NCI-H146 (cell line): ENCODE measurements at regions not wholly inside any gene's neighbourhood (a gene's known extent, or its start where the extent isn't known, plus 50 kb on each side); places are given as distances from the start of the nearest gene placed in this dataset.

Source experiments
- DNase-seq: peaks from one replicate; lab custom pipeline; 2025; lab: John Stamatoyannopoulos, UW

DNA sequence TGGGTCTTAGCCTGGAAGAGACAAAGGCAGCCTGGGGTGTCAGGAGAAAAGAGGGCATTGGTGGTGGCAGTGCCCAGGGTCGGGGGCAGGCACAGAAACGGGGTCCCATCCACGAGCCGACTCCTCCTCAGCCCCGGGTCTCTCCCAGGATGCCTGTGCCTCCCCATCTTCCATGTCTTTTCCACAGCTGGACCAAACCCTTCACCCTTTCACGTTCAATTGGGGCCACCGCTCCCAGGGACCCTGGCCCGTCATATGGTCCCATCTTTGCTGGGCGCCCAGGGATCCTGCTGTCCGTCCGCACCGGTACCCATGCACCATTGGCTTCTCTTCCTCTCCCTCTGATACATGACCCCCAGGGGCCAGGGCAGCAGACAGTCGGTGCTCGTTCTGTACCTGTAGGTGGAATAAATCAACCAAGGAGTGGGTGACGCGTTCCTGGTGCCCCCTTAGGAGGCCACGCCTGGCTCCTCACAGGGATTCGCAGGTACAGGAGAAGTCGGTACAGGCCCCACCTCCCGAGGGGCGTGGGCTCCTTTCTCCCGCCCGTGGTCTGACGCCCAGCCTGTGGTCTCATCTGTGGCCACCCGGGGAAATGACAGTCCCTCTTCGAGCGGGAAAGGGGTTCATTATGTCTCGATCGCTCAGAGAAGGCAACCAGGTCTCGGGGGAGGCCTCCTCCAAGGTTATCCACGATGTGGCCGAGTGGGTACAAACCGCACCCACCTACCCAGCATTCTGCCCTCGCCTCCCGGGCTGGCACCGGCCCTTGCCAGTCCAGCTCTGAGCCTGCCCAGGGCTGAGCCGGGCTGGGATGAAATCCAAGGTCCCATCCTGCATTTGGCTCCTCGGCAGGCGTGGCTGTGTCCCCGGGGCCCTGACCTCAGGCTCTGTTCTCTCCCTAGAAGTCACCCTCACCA lies 1493.6 kb downstream of the BRD1 start:
- DNase-seq = no peak

DNA sequence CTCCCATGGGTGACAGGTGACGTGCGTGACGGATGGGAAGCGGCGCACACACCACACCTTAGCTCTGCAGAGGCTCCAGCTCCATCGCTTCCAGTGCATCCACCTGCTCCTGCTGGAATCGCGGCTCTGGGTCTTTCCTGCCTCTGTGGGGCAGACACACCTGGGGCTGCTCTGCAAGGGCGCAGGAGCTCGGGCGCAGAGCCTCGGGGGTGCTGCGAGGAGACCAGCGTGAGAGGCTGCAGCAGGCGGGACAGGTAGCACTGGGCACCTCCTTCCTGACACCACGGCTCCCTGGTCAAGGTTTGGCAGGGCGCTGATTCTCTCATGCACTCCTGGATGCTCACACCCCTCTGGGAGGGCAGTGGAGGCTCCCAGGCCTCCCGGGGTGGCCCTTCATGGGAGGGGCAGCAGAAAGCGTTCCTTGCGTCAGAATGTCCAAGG lies 1494.3 kb downstream of the BRD1 start:
- no peak for DNase-seq

DNA sequence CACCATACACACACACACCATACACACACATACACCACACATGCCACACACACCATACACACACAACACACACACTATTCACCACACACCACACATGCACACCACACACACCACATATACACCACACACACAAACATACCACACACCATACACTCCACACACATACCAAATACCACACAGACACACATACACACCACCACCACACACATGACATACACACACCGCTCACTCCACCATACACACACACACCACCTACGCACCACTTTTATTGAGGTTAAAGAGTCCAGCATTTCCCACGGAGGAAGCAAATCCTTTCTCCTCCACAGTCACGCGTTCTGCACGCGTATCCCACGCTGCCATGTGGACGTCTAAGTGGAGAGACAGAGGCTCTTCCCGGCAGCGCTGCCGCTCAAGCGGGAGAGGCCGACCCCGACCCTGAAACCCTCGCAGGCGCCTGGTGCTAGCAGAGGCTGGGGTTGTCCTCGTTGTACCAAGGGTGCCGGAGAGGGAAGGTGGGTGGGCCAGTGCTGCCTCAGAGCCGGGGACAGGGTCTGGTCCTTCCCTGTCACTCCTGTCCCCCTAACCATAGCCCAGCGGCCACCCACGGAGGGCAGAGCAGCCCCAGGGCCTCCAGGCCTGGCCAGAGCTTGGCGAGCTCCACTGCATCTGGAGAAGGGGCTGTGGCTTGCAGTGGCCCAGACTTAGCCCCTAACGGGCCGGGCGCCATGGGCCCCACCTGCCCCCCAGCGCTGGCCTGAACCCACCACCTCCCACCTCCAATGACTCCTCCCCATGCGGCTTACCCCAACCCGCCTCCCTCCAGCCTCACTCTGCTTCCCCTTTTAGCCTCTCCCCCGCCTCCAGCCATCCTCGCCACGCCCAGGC lies 1495.0 kb downstream of the BRD1 start:
- DNase-seq = no peak

DNA sequence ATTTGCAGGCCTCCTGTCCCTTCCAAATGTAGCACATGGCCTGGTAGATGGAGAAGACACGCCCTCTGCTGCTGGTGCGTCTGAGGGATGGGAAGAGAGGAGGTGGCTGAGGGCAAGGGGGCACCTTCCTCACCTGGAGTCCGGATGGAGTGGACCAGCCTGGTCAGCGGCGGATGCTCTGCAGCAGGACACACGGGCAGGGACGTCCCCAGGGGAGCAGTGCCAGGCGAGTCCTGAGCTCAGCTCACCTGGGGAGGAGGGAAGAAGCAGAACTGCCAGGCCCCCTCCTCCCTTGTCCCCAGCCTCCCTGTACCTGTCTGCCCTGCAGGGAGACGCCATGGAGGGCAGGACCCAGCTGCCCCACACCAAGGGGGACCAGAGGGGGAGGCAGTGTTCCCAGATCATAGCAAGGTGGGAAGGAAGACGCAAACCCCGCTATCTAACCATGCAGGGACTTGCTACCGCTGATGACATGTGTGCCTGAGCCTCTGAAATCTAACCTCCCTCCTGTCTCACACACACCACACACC lies 1495.9 kb downstream of the BRD1 start:
- DNase-seq = no peak

DNA sequence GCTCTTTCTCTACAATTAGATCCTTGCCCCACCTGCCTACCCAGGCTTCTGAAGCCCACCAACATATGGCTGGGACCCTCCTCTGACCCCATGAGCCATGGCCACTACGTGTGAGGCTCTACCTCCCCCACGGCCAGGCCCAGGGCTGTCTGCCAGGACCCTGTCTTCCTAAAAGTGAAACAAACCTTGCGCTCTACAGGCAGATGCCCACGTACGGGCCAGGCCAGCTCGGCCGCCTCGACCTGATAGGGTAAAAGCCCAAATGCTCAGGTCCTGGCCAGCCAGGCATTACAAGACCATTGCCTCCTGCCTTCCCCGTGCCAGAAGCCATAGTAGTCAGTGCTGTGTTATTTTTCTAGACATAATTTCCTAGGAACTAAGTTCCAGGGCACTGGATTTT lies 1496.4 kb downstream of the BRD1 start:
- no peak for DNase-seq

DNA sequence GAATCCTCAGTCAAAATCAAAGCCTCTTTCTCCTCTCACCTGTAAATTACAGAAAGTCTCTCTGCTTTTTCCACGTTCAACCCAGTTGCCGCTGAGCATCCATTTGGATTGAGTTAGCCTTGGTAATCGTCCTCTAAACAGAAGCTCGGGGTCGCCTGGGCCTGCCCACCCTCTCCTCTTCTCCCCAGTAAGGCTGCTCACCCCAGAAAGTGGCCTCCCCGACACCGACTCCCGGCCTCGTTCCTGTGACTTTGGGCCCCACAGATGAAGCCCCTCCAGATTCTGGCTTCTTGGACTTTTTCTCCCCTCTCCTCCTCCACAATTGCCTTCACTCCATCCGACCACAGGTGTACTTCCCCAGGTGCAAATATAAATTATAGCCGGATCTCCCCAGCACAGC lies 1500.0 kb downstream of the BRD1 start:
- DNase-seq = no peak

DNA sequence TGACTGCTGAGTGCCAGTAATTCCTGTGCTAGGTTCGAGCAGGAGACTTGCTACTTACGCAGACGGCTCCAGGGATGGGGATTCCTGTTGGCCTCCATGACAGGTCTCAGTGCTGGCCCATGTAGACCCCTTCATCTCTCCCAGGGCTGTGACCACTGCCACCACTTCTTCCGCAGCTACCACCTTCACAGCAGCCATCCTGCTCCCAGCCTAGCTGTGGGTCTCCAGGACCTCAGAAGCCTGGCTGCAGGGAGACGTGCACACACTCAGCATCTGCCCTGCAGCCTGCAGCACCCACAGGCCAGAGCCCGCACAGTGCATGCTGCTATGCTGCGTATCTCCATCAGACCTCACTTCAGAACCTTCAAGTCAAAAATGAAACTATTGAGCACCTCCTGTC lies 1503.9 kb downstream of the BRD1 start:
- no peak for DNase-seq

DNA sequence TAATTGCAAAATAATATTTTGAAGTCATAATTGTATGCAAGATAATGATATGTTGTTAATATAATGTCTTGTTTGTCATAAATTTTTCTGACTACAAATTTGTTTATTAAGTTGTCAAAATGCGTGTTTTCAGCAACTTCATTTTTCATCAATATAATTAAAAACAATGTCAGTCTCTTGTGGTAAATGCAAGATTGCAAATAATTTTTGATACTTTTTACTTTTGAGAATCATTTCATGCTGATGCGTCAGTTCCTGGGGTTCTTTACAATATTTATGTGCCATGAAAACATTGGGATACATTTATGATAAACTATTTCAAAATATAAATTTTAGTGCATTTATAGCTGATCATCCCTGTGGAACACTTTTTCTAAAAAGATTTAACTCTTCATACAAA lies 1504.8 kb downstream of the BRD1 start:
- no peak for DNase-seq

DNA sequence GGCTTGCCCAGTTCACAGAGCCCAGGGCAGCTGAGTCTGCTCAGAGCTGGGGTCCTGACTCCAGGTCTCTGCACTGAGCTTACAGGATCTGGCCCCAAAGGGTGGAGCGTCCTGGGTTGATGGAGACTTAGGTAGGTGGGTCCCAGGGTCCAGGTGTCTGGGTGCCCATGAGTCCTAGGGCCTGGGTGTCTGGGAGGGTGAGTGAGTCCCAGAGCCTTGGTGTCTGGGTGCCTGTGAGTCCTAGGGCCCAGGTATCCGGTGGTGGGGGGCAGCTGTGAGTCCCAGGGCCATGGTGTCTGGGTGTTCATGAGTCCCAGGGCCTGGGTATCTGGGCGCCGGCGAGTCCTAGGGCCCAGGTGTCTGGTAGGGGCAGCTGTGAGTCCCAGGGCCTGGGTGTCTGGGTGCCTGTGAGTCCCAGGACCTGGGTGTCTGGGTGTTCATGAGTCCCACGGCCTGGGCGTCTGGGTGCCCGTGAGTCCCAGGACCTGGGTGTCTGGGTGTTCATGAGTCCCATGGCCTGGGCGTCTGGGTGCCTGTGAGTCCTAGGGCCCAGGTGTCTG lies 1505.6 kb downstream of the BRD1 start:
- DNase-seq = no peak

DNA sequence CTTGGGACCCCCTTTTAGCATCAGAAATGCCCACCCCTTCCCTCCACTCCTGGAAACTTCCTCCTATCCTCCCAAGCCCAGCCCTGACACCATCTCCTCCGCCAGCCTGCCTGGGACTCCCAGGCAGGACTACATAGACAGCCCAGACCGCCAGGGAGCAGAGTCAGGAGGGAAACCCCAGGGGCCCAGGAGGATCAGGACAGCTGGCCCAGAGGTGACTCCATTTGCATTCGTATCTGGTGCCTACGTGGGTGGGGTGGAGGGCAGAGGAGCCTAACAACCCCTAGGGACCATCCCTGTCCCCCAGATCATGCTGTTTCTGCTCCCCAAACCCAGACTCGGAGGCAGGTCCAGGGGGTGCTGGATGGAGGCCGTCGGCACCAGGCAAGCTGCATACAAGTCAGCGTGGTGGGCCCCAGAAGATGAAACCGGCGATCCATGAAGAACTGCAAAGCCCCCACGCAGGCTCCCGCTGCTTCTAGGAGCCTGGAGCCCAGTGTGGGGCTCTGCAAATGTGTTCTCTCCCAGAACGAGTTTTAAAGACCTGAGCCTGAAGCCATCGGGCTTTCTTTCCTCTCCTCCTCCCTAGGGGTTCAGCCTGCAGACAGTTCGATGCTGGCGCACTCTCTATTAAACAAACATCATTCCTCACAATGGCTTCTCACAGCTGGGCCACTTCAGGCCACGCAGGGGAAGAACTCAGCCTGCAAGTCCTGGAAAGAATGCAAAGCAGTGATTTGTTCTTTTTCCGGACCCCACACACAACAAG lies 1506.8 kb downstream of the BRD1 start:
- DNase-seq = no peak

DNA sequence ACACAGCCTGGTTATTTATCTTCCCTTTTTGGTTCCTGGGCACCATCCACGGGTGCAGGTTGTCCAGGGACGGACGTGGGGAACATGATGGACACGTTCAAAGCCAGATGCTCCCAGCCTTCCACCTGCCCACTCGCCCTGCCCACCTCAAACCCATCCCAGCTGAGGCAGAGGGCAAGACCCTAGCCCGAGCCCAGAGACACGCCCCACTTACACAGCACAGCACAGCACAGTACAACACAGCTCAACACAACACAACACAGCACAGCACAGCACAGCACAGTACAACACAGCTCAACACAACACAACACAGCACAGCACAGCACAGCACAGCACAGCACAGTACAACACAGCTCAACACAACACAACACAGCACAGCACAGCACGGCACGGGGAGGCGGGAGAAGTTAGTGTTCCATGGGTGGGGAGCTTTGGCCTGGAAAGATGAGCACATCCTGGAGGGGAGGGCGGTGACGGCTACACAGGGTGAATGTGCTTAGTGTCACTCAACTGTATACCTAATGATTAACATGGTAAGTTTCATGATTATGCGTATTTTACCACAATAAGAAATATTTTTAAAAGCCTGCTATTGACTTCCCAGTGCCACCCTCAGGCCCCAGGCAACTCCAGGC lies 1507.5 kb downstream of the BRD1 start:
- DNase-seq = no peak

DNA sequence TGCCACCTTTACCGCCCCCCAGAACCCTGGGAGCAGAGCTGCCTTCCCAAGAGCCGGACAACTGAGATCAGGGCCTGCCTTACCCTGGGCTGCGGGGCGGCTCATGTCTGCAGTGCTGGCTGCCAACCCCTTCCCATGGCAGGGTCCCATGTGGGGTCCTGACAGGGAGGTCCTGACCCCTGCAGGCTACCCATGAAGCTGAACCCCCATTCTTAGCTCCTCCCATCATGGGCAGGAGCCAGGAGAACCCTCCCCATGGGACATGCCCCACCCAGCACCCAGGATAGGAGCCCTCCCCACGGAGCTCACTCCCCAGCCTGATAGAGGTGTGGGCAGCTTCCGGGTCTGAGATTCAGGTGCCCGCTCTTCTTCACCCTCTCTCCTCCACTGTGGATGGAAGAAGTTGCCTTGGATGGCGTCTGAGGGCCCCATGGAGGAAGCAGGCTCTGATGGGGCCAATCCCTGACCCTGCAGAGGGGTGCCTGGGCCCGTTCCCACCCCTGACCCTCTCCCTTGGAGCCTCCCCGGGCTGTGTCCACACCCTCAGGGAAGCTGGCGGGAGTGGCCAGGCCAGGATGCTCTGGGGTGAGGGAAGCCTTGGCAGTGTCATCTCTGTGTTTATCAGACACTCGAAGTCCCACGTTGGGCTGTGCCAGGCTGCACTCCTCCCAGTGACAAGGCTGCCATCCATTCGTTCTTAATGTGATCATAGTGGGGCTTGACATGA lies 1508.2 kb downstream of the BRD1 start:
- no peak for DNase-seq

DNA sequence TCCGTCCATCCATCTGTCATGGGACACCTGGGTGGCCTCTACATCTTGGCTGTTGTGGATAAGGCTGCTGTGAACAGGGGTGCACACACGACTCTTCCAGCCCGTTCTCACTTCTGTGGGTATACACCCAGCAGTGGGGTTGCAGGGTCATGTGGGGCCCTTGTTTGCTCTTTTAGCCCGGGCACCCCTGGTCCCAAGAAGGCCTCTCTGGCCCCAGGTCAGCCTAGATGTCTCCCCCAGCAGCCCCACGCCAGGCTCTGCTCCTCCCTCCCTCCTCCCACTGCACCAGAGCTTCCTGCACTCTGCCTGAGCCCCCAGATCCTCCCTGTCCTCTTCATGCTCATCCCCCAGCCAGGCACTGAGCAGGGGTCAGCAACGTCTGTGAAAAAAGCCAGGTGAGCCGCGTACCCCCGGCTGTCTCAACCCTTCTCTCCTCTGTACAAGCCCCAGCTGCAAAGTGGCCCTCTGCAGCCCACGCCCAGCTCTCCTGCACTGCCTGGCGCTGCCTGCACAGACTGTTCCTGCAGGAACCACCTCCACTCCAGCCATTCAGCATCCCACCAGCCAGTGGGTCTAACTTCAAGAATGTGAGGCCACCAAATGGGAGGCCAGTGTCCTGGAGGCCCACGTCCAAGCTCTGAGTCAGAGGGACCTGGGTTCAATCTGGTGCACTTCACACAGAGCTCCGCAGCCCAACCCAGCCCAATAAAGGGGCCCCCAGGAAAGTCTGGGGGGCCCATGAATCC lies 1508.9 kb downstream of the BRD1 start:
- no peak for DNase-seq

DNA sequence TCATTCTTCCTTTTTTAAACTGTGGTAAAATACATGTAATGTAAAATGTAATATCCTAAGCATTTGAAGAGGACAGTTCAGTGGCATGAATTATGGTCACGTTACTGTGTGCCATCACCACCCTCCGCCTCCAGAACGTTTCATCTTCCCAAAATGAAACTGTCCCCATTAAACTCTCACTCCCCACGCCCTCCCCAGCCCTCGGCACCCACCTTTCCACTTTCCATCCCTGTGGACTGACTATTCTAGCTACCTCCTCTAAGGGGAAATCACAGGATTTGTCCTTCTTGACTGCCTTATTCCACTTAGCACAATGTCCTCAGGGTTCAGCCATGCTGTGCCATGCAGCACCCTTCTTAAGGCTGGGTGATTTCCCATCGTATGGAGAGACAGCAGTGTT lies 1509.5 kb downstream of the BRD1 start:
- DNase-seq = no peak

DNA sequence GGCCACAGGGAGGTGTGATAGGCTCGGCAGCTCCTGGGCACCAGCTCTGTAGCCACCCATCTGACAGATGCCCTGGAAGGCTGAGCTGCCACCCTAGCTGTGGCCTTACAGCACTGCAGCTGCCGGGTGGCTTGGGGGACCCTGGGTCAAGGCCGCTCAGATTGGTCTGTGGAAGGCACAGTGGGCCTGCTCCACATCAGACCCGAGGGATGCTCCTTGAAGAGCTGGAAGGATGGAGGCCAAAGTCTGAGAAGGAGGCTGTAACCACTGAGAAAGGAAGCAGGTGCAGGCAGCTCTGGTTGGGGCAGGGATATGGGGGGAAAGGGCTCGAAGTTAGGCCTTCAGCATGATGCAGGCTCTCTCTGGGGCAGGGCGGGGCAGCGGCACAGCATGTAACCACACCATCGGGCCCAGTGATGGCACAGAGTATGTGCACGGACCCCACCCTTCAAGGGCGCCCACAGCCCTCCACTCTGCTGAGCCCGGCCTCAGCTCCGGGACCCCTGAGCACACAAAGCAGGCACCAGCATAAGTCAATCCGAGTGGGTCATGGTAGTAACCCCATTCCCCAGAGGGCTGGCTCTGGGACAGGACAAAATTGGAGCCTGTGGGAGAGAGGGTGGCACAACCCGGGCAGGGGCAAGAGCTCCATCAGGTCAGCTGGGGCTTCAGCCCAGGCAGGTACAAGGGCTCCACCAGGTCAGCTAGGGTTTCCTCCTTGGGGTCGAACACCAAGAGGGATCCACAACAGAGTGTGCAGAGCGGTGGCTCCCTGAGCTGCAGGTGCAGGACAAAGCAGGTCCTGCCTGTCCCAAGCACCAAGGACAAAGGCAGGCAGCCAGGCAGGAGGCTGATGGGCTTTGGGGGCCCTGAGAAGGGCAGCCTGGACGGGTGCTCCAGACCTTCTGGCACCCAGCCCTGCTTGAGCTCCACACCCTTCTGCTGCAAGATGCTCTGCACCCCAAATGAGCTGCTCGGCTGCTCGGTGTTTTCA lies 1511.1 kb downstream of the BRD1 start:
- no peak for DNase-seq

DNA sequence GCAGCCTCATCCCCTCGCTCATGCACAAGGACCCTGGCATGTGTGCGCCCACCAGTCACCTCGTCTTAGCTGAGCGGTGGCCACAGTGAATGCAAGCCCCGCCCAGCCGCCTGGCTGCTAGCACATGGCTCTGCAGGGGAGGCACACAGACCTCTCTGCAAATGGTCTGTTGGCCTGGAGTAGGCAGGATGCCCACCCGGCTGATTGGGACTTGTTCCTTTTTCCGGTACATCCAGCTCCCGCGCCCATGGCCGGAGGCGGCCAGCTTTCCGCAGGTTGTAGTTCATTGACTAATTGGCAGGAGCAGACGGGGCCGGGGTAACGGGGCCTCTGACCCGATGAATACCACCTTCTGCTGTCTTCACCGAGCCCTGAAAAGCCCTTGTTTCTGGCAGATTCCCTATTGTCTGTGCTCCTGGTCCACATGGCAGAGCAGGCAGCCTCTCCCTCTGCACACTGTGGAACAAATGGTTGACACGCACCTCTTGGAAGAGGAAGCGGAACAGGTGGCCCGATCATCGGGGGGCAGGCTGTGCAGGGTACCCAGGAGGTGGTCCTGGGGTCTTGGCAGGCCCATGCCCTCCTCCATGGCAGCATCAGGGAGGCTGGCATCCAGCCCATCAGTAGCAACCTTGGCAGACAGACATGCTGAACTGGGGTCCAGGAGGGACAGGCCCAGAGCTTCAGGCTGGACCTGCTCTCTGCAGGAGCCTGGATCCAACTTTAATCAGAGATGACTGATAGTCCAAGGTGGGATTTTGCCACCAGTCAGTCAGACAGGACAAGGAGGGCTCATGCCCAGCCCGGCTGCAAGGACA lies 1512.0 kb downstream of the BRD1 start:
- no peak for DNase-seq

DNA sequence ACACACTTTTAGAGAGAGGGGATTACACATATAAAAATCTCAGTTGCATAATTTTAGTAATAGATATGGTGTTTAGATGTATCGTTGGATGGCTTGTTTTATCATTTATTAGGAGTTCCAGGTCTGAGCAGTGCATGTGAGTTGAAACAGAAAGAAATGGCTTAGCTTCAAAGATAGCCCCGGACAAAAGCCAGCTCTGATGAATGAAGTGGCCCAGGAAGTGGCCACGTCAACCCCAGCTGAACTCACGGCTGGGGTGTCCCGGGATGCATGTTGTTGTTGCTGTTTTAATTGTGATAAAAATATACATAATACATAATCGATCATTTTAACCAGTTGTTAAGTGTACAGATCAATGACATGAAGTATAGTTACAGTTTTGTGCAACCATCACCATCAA lies 1513.6 kb downstream of the BRD1 start:
- no peak for DNase-seq
